Testis (tissue), 2 donors: ENCODE measurements at regions not wholly inside any gene's neighbourhood (a gene's known extent, or its start where the extent isn't known, plus 50 kb on each side); places are given as distances from the start of the nearest gene placed in this dataset.

Source experiments
- POLR2A ChIP-seq: fragments of 450-650 bp; IDR thresholded peaks from one replicate; pipeline ENCODE4 v1.6.1; 2017; ENCODE audit warnings: antibody characterized with exemption, mild to moderate bottlenecking, moderate library complexity
- TF ChIP-seq, protein P1 (sequence below), 3 experiments: fragments of 450-650 bp in 2 of 3; fragments of 200-600 bp in 1 of 3; sonication (generic) in 1 of 3; IDR thresholded peaks; one replicate each; pipeline ENCODE4 v1.5.1; 2016 to 2019; ENCODE audit warnings: antibody characterized with exemption in 3 of 3, mild to moderate bottlenecking in 2 of 3, moderate library complexity in 1 of 3

DNA sequence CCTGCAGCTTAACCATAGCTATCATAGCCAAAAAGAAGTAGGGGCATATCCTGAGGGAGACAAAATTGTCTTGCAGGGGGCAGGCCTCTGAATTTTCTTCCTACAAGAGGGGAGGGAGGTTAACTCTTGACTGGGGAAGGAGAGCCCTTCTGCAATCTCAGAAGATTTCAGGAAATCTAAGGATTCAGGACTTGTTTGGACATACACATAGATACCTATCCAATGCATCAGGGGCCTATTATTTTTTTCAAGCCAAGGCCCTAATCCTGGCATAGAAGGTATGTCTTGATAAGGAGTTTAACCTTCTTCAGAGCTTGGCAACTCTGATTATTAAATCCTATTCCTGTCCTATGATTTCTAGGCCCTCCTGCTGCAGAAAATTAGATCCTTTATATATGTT lies 375.1 kb upstream of the ACTBL2 start:
- TF ChIP-seq, protein P1, sequence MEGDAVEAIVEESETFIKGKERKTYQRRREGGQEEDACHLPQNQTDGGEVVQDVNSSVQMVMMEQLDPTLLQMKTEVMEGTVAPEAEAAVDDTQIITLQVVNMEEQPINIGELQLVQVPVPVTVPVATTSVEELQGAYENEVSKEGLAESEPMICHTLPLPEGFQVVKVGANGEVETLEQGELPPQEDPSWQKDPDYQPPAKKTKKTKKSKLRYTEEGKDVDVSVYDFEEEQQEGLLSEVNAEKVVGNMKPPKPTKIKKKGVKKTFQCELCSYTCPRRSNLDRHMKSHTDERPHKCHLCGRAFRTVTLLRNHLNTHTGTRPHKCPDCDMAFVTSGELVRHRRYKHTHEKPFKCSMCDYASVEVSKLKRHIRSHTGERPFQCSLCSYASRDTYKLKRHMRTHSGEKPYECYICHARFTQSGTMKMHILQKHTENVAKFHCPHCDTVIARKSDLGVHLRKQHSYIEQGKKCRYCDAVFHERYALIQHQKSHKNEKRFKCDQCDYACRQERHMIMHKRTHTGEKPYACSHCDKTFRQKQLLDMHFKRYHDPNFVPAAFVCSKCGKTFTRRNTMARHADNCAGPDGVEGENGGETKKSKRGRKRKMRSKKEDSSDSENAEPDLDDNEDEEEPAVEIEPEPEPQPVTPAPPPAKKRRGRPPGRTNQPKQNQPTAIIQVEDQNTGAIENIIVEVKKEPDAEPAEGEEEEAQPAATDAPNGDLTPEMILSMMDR (IDR thresholded peaks at IDR 0.05): no peak
- no peak for TF ChIP-seq POLR2A
